Natural killer cell treated with Interleukin-12 subunit alpha and Interleukin-12 subunit beta and Interleukin-15 and Interleukin-18, amount 100 ng/mL, for 72 hours (primary cell): ENCODE measurements at regions not wholly inside any gene's neighbourhood (a gene's known extent, or its start where the extent isn't known, plus 50 kb on each side); places are given as distances from the start of the nearest gene placed in this dataset.
"Not testable (repeated sequence)": the region's sequence is repeated elsewhere in the genome, so short reads cannot be mapped to it uniquely, and the experiment has no call there.

Experiments used
- ATAC-seq, 2 donors: fragments of 150-1000 bp; cut with Tn5 transposase in 1 of 2; sonication (Bioruptor Pico), chemical (Tn5 transposase) in 1 of 2; 2 replicates each; pipeline ENCODE4 v1.10.0; 2021
- DNase-seq: peaks from one replicate; pipeline ENCODE4 v3.0.0; 2022; ENCODE audit warnings: low spot score
- H3K27ac Mint-ChIP-seq, 2 donors: 1 replicate in 1 of 2; 2 replicates in 1 of 2; pipeline ENCODE4 v1.8.0; 2022; ENCODE audit warnings: mixed read lengths in 2 of 2, mild to moderate bottlenecking in 1 of 2, moderate library complexity in 1 of 2
- H3K27me3 Mint-ChIP-seq, 2 donors: 1 replicate in 1 of 2; 2 replicates in 1 of 2; pipeline ENCODE4 v1.8.0; 2022; ENCODE audit warnings: mixed read lengths in 2 of 2
- H3K36me3 Mint-ChIP-seq: one replicate; pipeline ENCODE4 v1.8.0; 2022; ENCODE audit warnings: mixed read lengths
- H3K4me1 Mint-ChIP-seq, 2 donors: 1 replicate in 1 of 2; 2 replicates in 1 of 2; pipeline ENCODE4 v1.8.0; 2022; ENCODE audit warnings: low read depth in 2 of 2, mixed read lengths in 2 of 2, mild to moderate bottlenecking in 1 of 2
- H3K4me3 Mint-ChIP-seq: one replicate; pipeline ENCODE4 v1.8.0; 2022; ENCODE audit warnings: mixed read lengths
- H3K9me3 Mint-ChIP-seq: 2 replicates; pipeline ENCODE4 v1.8.0; 2022; ENCODE audit warnings: mixed read lengths

DNA sequence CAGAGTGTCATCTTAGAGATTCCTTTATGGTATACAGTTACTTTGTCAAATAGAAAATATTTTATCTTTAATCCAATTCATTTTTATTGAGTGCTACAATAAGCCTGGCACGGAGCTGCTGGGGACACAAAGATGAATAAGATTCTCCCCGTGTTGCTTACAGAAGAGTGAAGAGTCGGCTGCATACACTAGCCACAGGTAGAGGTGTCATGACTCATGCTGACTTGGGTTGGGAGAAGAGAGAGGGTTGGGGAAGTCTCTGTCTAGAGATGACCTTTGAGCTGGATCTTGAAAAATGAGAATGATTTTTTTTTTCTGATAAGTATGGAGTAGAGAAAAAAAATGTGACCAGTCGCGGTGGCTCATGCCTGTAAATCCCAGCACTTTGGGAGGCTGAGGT is 289.9 kb upstream of the CELF2 start:
- Mint-ChIP-seq H3K9me3 (no peaks in the 10 kb centered on the region), H3K36me3 (no peaks in the 10 kb centered on the region), H3K4me3 (no peak overlapping the region), H3K27me3 (peaks cover 5 to 28% of the 10 kb centered on the region in 2 donors), H3K27ac (no peak overlapping the region), H3K4me1 (no peaks in the 10 kb centered on the region)
- DNase-seq (no peak), ATAC-seq (peak in 1 of 2 donors; percentile 20)

DNA sequence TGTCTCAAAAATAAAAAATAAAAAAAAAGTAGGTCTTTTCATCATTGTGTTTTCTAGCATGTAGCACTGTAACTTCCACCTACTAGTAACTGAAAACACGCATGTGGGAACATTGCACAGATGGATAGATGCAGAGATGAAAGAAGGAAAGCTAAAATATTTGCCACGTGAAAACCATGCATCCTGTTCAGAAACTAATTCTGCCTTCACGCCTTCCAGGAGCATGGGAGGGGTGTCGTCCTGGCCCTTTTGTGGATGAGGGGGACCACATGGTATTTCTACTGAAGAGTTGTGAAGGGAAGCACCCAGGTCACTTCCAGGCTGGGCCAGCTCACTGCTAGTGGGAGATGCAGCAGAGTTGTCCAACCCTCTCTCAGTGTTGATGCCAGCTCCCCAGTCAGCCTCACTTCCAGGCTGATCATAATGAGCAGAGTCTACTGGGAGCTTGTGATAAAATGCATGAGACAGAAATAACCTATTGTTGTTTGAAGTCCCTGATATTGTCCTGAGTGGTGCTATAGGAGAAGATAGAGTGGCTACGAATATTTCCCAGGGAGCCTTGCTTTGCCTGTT is 287.1 kb upstream of the CELF2 start:
- Mint-ChIP-seq H3K36me3 (no peaks in the 10 kb centered on the region), H3K27me3 (peaks cover 0 to 13% of the 10 kb centered on the region in 2 donors), H3K27ac (no peak overlapping the region), H3K4me1 (no peaks in the 10 kb centered on the region), H3K4me3 (no peak overlapping the region), H3K9me3 (no peaks in the 10 kb centered on the region)
- DNase-seq (no peak), ATAC-seq (peak in 1 of 2 donors; percentile 55)

DNA sequence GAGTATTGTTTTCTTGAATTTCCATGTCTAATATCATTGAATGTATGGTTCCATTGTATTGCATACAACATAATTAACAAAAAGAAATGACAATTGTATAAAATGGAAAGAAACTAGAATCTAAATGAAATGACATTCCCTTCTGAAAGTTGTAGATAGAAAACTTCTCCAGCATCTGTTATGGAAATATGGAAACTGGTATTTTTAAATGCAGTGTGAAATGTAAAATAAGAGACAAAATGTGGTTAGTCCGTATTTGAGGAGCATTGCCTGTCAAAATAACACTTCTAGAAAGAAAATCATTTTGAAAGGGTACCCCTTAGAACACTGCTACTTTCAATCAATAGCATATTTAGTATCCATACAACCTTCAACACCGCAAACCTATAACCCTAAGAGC is 286.3 kb upstream of the CELF2 start:
- Mint-ChIP-seq H3K4me3 (no peak overlapping the region), H3K36me3 (no peaks in the 10 kb centered on the region), H3K9me3 (no peaks in the 10 kb centered on the region), H3K4me1 (no peaks in the 10 kb centered on the region), H3K27me3 (peaks cover 5 to 18% of the 10 kb centered on the region in 2 donors), H3K27ac (no peak overlapping the region)
- no peak for ATAC-seq
- no peak for DNase-seq

DNA sequence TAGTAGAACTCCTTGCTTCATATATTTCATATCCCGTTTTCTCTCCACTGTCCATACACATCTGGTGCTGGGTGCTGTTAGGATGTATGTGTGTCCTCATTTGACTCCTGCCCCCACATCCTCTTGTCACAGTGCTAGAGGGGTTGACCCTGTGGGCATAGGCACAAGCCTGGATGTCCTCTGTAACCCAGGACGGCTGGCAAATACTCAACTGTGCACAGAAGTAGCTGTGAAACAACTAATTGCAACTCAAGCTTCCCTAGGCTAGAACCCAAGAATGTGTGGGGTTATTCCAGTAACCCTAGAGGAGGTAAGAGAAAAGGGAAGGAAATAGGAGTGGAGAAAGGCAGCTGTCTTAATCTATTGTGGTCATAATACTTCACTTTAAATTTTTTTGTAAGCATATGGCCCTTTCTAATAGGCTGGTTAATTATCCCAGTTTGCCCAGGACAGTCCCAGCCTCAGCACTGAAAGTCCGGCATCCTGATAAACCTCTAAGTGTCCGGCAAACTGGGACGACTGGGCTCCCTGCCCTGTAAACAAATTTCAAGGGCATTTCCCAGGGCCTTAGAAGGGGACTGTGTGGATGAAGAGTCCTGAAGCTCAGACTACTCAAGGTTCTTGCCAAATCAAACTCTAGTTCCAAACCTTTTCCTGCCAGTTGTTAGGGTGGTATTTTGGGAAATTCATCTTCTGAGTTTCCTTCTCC is 283.2 kb upstream of the CELF2 start:
- no peak overlapping the region for H3K27ac Mint-ChIP-seq
- no peaks in the 10 kb centered on the region for H3K36me3 Mint-ChIP-seq
- H3K4me1 Mint-ChIP-seq, result no peaks in the 10 kb centered on the region
- no peak overlapping the region for H3K4me3 Mint-ChIP-seq
- DNase-seq (no peak), ATAC-seq (no peak)
- peaks cover 16 to 32% of the 10 kb centered on the region in 2 donors for H3K27me3 Mint-ChIP-seq
- H3K9me3 Mint-ChIP-seq, result no peaks in the 10 kb centered on the region

DNA sequence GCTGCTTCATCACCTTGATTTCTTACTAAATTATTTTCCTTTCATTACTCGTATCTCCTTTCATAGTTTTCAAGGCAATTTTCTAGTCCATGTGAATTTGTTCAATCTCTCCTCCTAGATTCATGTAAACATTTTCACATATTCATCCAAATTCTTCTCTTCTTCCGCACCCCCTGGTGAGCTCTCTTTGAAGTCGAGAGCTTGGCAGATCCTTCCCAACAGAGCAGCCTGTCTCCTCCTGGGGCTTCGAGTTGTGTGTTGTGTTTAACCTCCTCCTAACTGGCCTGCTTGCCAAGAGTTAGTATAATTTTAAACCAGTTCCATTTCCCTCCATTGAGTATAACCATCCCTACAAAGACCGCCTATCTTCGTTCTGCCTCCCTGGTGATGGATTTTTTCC is 272.4 kb upstream of the CELF2 start:
- peaks cover 6% of the 10 kb centered on the region for H3K36me3 Mint-ChIP-seq
- DNase-seq, result no peak
- H3K27me3 Mint-ChIP-seq, result peaks cover 19 to 26% of the 10 kb centered on the region in 2 donors
- H3K4me1 Mint-ChIP-seq, result no peaks in the 10 kb centered on the region
- H3K27ac Mint-ChIP-seq, result no peak overlapping the region
- H3K9me3 Mint-ChIP-seq, result peaks cover 5% of the 10 kb centered on the region
- no peak overlapping the region for H3K4me3 Mint-ChIP-seq
- no peak for ATAC-seq

DNA sequence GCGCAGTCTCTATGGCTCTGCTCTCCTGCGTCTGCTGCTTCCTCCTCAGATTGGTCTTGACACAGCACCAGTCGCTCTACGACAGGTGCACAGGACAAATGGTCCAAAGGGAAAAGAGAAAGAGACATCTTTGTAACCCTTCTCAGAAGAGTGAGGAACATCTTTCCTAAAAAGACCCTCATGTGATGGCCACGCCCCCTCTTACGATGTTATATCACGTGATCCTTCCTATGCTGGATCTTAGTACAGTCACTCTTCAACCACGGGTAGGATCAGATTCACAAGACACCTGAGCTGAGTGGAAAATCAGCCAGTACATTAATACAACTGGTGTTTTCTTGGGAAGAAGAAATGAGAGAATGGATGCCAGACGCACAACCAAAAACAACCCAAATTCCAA is 262.2 kb upstream of the CELF2 start:
- Mint-ChIP-seq H3K36me3 (no peaks in the 10 kb centered on the region), H3K9me3 (no peaks in the 10 kb centered on the region), H3K4me1 (no peaks in the 10 kb centered on the region), H3K27ac (no peak overlapping the region), H3K4me3 (no peak overlapping the region), H3K27me3 (peaks cover 6 to 11% of the 10 kb centered on the region in 2 donors)
- DNase-seq (no peak), ATAC-seq (no peak)

DNA sequence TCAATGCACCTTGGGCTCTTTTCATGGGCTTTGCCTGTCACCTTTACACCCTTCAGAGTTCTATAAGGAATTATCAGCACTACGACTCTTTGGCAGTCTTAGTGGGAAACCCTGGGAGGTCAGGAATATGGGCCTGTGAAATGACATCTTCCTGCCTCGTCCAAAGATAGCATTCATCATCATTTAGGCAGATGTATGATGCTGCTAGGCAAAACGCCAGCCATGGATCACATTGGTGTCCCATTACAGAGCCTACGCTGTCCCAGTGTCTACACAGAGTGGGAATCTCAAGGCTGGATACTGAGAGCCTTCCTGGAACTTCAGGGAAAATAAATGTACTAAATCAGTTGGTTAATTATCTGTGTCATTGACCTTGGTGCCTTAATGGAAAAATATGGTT is 259.4 kb upstream of the CELF2 start:
- ATAC-seq (peak in 1 of 2 donors; percentile 60), DNase-seq (no peak)
- Mint-ChIP-seq H3K4me1 (no peaks in the 10 kb centered on the region), H3K27me3 (peaks cover 13 to 26% of the 10 kb centered on the region in 2 donors), H3K36me3 (no peaks in the 10 kb centered on the region), H3K27ac (no peak overlapping the region), H3K4me3 (no peak overlapping the region), H3K9me3 (no peaks in the 10 kb centered on the region)

DNA sequence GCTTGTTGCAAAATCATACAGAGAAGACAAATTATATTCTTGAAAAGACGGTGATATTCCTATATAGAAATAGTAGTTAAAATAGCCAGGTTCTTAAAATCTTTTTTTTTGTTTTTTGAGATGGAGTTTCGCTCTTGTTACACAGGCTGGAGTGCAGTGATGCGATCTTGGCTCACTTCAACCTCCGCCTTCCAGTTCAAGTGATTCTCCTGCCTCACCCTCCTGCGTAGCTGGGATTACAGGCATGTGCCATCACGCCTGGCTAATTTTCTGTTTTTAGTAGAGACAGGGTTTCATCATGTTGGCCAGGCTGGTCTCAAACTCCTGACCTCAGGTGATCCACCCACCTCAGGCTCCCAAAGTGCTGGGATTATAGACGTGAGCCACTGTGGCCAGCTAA is 257.9 kb upstream of the CELF2 start:
- H3K36me3 Mint-ChIP-seq, H3K4me3 Mint-ChIP-seq, H3K4me1 Mint-ChIP-seq, ATAC-seq, DNase-seq, H3K27ac Mint-ChIP-seq, H3K9me3 Mint-ChIP-seq: not testable (repeated sequence)
- H3K27me3 Mint-ChIP-seq, result peaks cover 15 to 28% of the 10 kb centered on the region in 2 donors

DNA sequence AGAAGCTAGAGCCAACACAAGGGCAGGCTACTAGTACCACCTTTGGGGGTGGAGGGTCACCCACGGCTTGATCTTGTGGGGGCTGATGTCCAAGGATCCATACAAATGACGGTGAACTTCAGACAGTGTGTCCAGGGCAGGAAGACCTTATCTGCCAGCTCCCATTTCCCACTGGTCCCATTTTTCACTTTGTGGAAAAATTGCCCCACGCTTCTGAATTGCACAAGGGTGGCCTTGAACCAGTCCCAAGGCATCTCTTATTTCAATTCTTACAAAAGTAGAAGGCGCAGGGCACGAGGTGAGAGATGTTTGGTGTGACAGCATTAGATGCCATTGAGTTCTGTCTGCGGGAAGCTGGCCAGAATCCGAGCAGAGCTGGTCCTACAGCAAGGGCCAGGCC is 252.7 kb upstream of the CELF2 start:
- peaks cover 15 to 26% of the 10 kb centered on the region in 2 donors for H3K27me3 Mint-ChIP-seq
- H3K9me3 Mint-ChIP-seq, result no peaks in the 10 kb centered on the region
- no peak overlapping the region for H3K4me3 Mint-ChIP-seq
- H3K27ac Mint-ChIP-seq, result no peak overlapping the region
- no peak for ATAC-seq
- no peak for DNase-seq
- H3K36me3 Mint-ChIP-seq, result no peaks in the 10 kb centered on the region
- H3K4me1 Mint-ChIP-seq, result no peaks in the 10 kb centered on the region

DNA sequence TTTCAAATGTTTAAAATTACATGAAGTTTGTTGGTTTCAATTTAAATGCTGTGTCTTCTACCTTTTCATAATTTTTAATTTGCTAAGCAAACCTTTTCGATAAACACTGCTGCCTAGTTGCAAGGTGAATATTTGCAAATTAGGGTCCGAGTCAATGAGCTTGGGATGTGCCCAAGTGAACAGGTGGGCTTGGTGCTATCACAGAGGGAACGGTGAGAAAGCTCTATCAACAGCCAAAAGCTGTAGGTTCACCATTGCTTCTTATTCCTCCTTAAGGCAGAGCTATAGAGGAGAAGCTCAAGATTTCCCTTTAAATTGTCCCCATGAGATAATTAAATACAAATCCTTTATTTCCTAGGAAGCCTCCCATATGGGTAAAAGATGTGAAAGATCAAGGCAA is 245.3 kb upstream of the CELF2 start:
- ATAC-seq (no peak), DNase-seq (no peak)
- Mint-ChIP-seq H3K4me3 (no peak overlapping the region), H3K27me3 (peaks cover 6 to 8% of the 10 kb centered on the region in 2 donors), H3K36me3 (no peaks in the 10 kb centered on the region), H3K9me3 (no peaks in the 10 kb centered on the region), H3K27ac (no peak overlapping the region), H3K4me1 (no peaks in the 10 kb centered on the region)

DNA sequence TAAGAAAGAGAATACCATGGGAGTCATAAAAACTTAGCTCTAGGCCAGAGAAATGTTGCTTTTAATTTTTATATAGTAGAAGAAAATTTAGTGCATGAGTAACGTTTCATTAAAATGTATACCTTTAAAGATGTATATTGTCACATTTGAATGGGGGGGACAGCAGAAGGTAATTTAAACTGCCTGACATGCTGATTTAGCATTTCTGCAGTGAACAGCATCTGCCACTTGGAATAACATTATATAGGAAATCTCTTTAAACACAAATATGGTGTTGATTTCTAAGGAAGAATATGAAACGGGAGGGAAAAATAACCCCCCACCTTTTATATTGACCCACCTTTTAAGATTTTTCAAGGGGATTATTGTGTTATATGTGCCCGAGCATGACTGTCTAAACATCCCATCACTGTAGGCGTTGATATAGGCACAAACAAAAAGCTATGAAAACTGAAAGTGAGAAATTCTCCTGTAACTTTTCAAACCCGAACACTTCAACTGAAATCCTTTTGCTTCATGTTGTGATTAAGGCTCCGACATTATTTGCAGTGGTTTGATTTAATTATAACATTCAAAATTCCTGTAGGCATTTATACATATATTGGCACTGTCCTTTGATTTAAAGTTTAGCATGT is 244.7 kb upstream of the CELF2 start:
- Mint-ChIP-seq H3K9me3 (no peaks in the 10 kb centered on the region), H3K27me3 (peaks cover 11 to 13% of the 10 kb centered on the region in 2 donors), H3K36me3 (no peaks in the 10 kb centered on the region), H3K27ac (no peak overlapping the region), H3K4me1 (no peaks in the 10 kb centered on the region), H3K4me3 (no peak overlapping the region)
- ATAC-seq (no peak), DNase-seq (no peak)

DNA sequence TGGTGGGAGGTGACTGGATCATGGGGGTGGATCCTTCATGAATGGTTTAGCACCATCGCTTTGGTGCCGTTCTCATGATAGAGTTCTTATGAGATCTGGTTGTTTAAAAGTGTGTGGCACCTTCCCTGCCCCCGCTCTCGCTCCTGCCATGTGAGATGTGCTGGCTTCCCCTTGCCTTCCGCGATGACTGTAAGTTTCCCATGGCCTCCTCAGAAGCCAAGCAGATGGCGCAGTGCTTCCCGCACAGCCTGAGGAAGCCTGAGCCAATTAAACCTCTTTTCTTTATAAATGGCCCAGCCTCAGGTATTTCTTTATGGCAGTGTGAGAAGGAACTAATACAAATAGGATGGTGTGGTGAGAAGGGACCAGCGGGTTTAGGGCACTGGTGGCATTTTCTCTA is 243.3 kb upstream of the CELF2 start:
- Mint-ChIP-seq H3K27ac (no peak overlapping the region), H3K36me3 (no peaks in the 10 kb centered on the region), H3K4me1 (no peaks in the 10 kb centered on the region), H3K27me3 (peaks cover 11 to 21% of the 10 kb centered on the region in 2 donors), H3K4me3 (no peak overlapping the region), H3K9me3 (no peaks in the 10 kb centered on the region)
- ATAC-seq, result no peak
- no peak for DNase-seq

DNA sequence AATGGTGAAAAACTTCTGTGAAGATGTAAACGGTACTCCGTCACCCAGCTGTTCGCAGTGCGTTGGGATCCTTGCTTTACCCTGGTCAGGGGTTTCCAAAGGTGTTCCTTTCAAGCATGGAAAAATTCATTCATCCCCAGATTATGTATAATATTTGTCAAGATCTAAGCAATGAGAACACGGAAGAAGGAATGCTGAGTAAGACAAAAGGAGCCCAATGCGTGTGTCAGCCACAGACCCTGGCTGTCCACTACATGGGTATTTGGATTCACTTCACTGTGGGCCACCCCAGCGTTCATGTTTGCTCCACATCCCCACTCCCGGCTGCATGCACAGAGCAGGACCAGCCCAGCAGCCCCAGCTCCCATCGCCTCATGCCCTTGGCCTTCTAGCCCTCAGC is 241.3 kb upstream of the CELF2 start:
- H3K27ac Mint-ChIP-seq, result no peak overlapping the region
- H3K4me3 Mint-ChIP-seq, result no peak overlapping the region
- H3K4me1 Mint-ChIP-seq, result no peaks in the 10 kb centered on the region
- no peak for DNase-seq
- peaks cover 11 to 30% of the 10 kb centered on the region in 2 donors for H3K27me3 Mint-ChIP-seq
- no peaks in the 10 kb centered on the region for H3K36me3 Mint-ChIP-seq
- peak in 1 of 2 donors; percentile 32 for ATAC-seq
- no peaks in the 10 kb centered on the region for H3K9me3 Mint-ChIP-seq

DNA sequence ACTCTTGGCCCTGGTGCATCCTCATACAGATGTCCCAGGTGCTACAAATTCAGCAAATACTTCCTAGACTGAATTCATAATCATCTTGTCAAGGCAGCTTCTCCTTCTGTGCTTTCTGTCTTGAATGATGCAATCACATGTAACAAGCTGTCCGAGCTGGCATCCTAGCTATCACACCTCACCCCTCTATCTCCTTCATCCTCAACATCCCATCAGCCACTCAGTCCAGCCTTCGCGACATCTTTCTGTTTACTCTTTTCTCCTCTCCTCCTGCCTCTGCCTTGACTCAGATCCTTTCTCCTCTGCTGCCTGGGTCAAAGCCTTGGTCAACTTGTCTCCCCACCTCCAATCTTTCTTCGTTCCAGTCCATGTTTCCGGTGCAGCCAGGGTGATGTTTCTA is 240.4 kb upstream of the CELF2 start:
- ATAC-seq (no peak), DNase-seq (no peak)
- Mint-ChIP-seq H3K9me3 (no peaks in the 10 kb centered on the region), H3K27me3 (peaks cover 11 to 30% of the 10 kb centered on the region in 2 donors), H3K36me3 (no peaks in the 10 kb centered on the region), H3K4me3 (no peak overlapping the region), H3K4me1 (no peaks in the 10 kb centered on the region), H3K27ac (no peak overlapping the region)
